OCI-LY7 (cell line): ENCODE measurements at regions not wholly inside any gene's neighbourhood (a gene's known extent, or its start where the extent isn't known, plus 50 kb on each side); places are given as distances from the start of the nearest gene placed in this dataset.

Experiments used
- EZH2phosphoT487 ChIP-seq: fragments of 200-600 bp; sonication (generic); IDR thresholded peaks from 2 replicates; pipeline ENCODE4 v1.6.1; 2018; ENCODE audit warnings: low read depth, borderline replicate concordance, mild to moderate bottlenecking, mixed run types, antibody characterized with exemption, low read length, moderate library complexity, mixed read lengths
- TF ChIP-seq, protein P1 (sequence below): fragments of 200-600 bp; sonication (generic); conservative IDR thresholded peaks from 2 replicates; pipeline ENCODE4 v1.5.1; 2014; ENCODE audit warnings: mild to moderate bottlenecking, antibody characterized with exemption, low read length, moderate library complexity, mixed read lengths

DNA sequence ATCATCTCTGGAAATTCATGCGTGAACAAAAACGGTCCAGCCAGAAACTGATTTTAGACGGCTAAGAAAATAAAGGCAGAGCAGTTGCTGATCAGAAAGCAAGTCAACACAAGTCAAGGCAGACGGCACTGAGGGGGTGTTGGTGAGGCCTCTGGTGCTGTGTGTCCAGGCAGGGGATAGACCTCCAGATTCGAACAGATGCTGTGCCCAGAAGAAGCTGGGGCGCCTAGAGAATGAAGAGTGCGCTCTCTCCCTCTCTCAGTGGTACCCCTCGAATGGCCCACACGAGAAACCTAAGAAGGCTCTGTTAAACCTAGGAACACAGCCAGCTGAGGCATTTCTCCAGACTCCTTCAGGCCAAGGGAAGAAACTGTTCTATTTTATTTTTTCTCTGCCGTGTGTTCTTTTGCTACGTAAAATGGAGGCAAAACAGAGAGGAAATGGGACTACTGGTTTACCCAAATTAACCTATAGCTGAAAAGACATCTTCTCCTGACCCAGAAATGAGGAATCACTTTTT lies 178.3 kb downstream of the PMP22 start:
- TF ChIP-seq, protein P1, sequence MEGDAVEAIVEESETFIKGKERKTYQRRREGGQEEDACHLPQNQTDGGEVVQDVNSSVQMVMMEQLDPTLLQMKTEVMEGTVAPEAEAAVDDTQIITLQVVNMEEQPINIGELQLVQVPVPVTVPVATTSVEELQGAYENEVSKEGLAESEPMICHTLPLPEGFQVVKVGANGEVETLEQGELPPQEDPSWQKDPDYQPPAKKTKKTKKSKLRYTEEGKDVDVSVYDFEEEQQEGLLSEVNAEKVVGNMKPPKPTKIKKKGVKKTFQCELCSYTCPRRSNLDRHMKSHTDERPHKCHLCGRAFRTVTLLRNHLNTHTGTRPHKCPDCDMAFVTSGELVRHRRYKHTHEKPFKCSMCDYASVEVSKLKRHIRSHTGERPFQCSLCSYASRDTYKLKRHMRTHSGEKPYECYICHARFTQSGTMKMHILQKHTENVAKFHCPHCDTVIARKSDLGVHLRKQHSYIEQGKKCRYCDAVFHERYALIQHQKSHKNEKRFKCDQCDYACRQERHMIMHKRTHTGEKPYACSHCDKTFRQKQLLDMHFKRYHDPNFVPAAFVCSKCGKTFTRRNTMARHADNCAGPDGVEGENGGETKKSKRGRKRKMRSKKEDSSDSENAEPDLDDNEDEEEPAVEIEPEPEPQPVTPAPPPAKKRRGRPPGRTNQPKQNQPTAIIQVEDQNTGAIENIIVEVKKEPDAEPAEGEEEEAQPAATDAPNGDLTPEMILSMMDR, result no peak
- TF ChIP-seq EZH2phosphoT487, result no peak
